ENCODE measurements at regions not wholly inside any gene's neighbourhood (a gene's known extent, or its start where the extent isn't known, plus 50 kb on each side); places are given as distances from the start of the nearest gene placed in this dataset.
"Not testable (repeated sequence)": the region's sequence is repeated elsewhere in the genome, so short reads cannot be mapped to it uniquely, and the experiment has no call there.

DNA sequence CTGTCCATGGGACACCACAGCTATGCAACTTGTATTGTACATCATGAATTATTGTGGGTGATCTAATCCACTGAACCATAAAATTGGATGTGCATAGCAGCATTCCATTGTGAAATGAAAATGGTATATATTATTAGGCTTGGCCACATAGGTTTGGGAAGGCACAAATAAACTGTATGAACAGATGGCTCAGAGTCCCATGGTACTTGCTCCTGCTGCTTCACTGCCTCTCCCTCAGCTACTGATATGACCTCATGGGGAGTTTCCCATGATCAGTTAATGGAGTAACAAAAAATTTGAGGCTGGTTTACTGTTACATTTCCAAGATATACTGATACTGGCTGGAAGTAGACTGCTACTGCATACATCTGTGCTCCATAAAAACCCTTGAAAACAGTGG, 152.7 kb upstream of the NEGR1 start:
- no peaks in the 10 kb centered on the region for H3K36me3 ChIP-seq (ENCODE audit: insufficient read depth, low read length)
- H3K4me2 ChIP-seq (ENCODE audit: low read length), result no peak overlapping the region
- no peaks in the 10 kb centered on the region for H3K9me3 ChIP-seq (replicated peaks; ENCODE audit: low read length)
- H3K9ac ChIP-seq (ENCODE audit: low read depth, low read length), result no peak overlapping the region
- no peak overlapping the region for H3K4me3 ChIP-seq (ENCODE audit: low read length)
- no peaks in the 10 kb centered on the region for H3K27me3 ChIP-seq (ENCODE audit: control insufficient read depth, insufficient read depth, low read length)
- H3K4me1 ChIP-seq (ENCODE audit: control insufficient read depth, insufficient read depth, low read length), result peaks cover 37% of the 10 kb centered on the region

DNA sequence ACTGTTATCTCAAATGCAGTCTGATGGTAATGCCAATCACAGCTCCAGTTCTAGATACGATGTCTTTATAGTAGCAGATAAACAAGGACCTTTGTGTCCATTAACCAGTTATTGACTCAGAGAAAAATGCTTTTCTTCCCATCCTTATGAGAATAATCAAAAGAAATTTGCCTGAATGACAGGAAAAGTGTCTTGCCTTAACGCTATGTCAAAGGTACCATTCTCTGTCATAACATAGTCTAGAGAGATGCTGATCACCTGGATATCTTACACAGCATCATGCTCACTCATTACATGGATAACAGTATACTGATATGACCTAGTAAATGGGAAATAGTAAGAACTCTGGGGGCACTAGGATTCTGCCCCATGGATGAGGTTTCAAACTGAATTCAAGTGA, 151.7 kb upstream of the NEGR1 start:
- H3K9me3 ChIP-seq (replicated peaks; ENCODE audit: low read length), result no peaks in the 10 kb centered on the region
- H3K4me3 ChIP-seq (ENCODE audit: low read length), result no peak overlapping the region
- H3K27me3 ChIP-seq (ENCODE audit: control insufficient read depth, insufficient read depth, low read length), result no peaks in the 10 kb centered on the region
- H3K36me3 ChIP-seq (ENCODE audit: insufficient read depth, low read length), result no peaks in the 10 kb centered on the region
- H3K9ac ChIP-seq (ENCODE audit: low read depth, low read length), result no peak overlapping the region
- H3K4me2 ChIP-seq (ENCODE audit: low read length), result no peak overlapping the region
- H3K4me1 ChIP-seq (ENCODE audit: control insufficient read depth, insufficient read depth, low read length), result peaks cover 27% of the 10 kb centered on the region

DNA sequence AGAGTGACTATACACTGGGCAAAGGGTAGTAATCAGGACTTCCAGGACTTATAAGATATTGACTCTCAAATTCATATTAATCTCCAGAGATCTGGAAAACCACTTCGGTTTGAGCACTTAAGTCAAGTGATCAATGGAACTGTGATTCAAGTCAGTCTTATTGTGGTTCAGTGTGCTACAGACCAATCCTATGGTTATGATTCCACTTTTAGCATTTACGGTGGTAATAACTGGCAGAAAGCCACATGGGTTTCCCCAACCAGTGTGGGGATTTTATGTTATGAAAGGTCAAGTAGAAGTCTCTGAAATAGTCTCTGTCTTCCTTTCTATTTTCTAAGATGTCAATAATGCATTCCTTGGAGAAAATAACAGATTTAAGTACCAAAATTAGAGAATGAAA, 151.3 kb upstream of the NEGR1 start:
- no peaks in the 10 kb centered on the region for H3K36me3 ChIP-seq (ENCODE audit: insufficient read depth, low read length)
- H3K27me3 ChIP-seq (ENCODE audit: control insufficient read depth, insufficient read depth, low read length), result no peaks in the 10 kb centered on the region
- H3K4me2 ChIP-seq (ENCODE audit: low read length), result no peak overlapping the region
- H3K9ac ChIP-seq (ENCODE audit: low read depth, low read length), result no peak overlapping the region
- no peaks in the 10 kb centered on the region for H3K9me3 ChIP-seq (replicated peaks; ENCODE audit: low read length)
- H3K4me3 ChIP-seq (ENCODE audit: low read length), result no peak overlapping the region
- H3K4me1 ChIP-seq (ENCODE audit: control insufficient read depth, insufficient read depth, low read length), result peaks cover 22% of the 10 kb centered on the region

- Histone ChIP-seq H3K9me3 (replicated peaks; ENCODE audit: low read length) (no peaks in the 10 kb centered on the region), H3K4me1 (ENCODE audit: control insufficient read depth, insufficient read depth, low read length) (peaks cover 16% of the 10 kb centered on the region), H3K9ac (ENCODE audit: low read depth, low read length) (no peak overlapping the region), H3K4me3 (ENCODE audit: low read length) (no peak overlapping the region), H3K36me3 (ENCODE audit: insufficient read depth, low read length) (no peaks in the 10 kb centered on the region), H3K27me3 (ENCODE audit: control insufficient read depth, insufficient read depth, low read length) (no peaks in the 10 kb centered on the region), H3K4me2 (ENCODE audit: low read length) (no peak overlapping the region)
Measured at GRCh38 chr1:72432645-72433267, 150.4 kb upstream of the NEGR1 start.

GRCh38 chr1:72431810-72432209, 149.5 kb upstream of the NEGR1 start:
- Histone ChIP-seq H3K9ac (ENCODE audit: low read depth, low read length) (no peak overlapping the region), H3K4me1 (ENCODE audit: control insufficient read depth, insufficient read depth, low read length) (peaks cover 14% of the 10 kb centered on the region)

DNA sequence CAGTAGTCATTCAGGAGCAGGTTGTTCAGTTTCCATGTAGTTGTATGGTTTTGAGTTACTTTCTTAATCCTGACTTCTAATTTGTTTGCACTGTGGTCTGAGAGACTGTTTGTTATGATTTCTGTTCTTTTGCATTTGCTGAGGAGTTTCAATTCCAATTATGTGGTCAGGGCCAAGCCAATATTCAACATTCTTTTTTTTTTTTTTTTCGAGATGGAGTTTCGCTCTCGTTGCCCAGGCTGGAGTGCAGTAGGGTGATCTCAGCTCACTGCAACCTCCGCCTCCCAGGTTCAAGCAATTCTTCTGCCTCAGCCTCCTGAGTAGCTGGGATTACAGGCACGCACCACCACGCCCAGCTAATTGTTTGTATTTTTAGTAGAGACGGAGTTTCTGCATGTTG, 145.9 kb upstream of the NEGR1 start:
- not testable (repeated sequence) for H3K9me3 ChIP-seq (replicated peaks; ENCODE audit: low read length); H3K4me3 ChIP-seq (ENCODE audit: low read length); H3K36me3 ChIP-seq (ENCODE audit: insufficient read depth, low read length); H3K4me1 ChIP-seq (ENCODE audit: control insufficient read depth, insufficient read depth, low read length); H3K27me3 ChIP-seq (ENCODE audit: control insufficient read depth, insufficient read depth, low read length); H3K9ac ChIP-seq (ENCODE audit: low read depth, low read length); H3K4me2 ChIP-seq (ENCODE audit: low read length)

More at GRCh38 chr1:72431810-72432209, 149.5 kb upstream of the NEGR1 start:
- Histone ChIP-seq H3K36me3 (ENCODE audit: insufficient read depth, low read length) (no peaks in the 10 kb centered on the region), H3K27me3 (ENCODE audit: control insufficient read depth, insufficient read depth, low read length) (no peaks in the 10 kb centered on the region), H3K9me3 (replicated peaks; ENCODE audit: low read length) (no peaks in the 10 kb centered on the region), H3K4me3 (ENCODE audit: low read length) (no peak overlapping the region), H3K4me2 (ENCODE audit: low read length) (no peak overlapping the region)

- no peak overlapping the region for H3K4me3 ChIP-seq (ENCODE audit: low read length)
- H3K27me3 ChIP-seq (ENCODE audit: control insufficient read depth, insufficient read depth, low read length), result no peaks in the 10 kb centered on the region
- H3K9ac ChIP-seq (ENCODE audit: low read depth, low read length), result no peak overlapping the region
- no peaks in the 10 kb centered on the region for H3K9me3 ChIP-seq (replicated peaks; ENCODE audit: low read length)
- no peaks in the 10 kb centered on the region for H3K36me3 ChIP-seq (ENCODE audit: insufficient read depth, low read length)
- H3K4me1 ChIP-seq (ENCODE audit: control insufficient read depth, insufficient read depth, low read length), result no peaks in the 10 kb centered on the region
- H3K4me2 ChIP-seq (ENCODE audit: low read length), result no peak overlapping the region
Measured at GRCh38 chr1:72419229-72419628, 136.9 kb upstream of the NEGR1 start.

DNA sequence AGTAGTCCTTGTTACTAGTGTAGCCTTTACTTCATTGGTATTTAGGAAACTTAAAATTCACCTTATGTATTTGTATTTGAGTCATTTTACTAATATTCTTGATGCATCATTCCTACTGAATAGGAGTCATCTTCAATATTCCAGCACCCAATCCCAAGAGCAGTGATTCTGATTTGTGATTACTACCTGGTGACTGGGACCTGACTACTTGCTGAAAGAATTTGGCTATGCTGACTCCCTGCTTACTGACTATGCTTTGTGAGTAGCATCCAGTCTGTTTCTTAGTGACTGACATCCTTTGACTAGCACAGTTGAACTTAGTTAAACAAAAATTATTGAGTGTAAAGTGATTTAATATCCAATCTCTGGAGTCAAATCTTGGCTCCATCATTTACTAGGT, 129.9 kb upstream of the NEGR1 start:
- Histone ChIP-seq H3K9ac (ENCODE audit: low read depth, low read length) (no peak overlapping the region), H3K9me3 (replicated peaks; ENCODE audit: low read length) (no peaks in the 10 kb centered on the region), H3K27me3 (ENCODE audit: control insufficient read depth, insufficient read depth, low read length) (no peaks in the 10 kb centered on the region), H3K4me1 (ENCODE audit: control insufficient read depth, insufficient read depth, low read length) (peaks cover 11% of the 10 kb centered on the region), H3K4me2 (ENCODE audit: low read length) (no peak overlapping the region), H3K36me3 (ENCODE audit: insufficient read depth, low read length) (no peaks in the 10 kb centered on the region), H3K4me3 (ENCODE audit: low read length) (no peak overlapping the region)

GRCh38 chr1:72399807-72400206, 117.5 kb upstream of the NEGR1 start:
- H3K27me3 ChIP-seq (ENCODE audit: control insufficient read depth, insufficient read depth, low read length), result no peaks in the 10 kb centered on the region

GRCh38 chr1:72397786-72398185, 115.4 kb upstream of the NEGR1 start:
- no peaks in the 10 kb centered on the region for H3K36me3 ChIP-seq (ENCODE audit: insufficient read depth, low read length)
- H3K4me1 ChIP-seq (ENCODE audit: control insufficient read depth, insufficient read depth, low read length), result peaks cover 19% of the 10 kb centered on the region
- H3K9me3 ChIP-seq (replicated peaks; ENCODE audit: low read length), result no peaks in the 10 kb centered on the region
- H3K9ac ChIP-seq (ENCODE audit: low read depth, low read length), result peak overlapping the region; percentile 22
- H3K4me2 ChIP-seq (ENCODE audit: low read length), result peak overlapping the region; percentile 74
- H3K27me3 ChIP-seq (ENCODE audit: control insufficient read depth, insufficient read depth, low read length), result no peaks in the 10 kb centered on the region
- H3K4me3 ChIP-seq (ENCODE audit: low read length), result peak overlapping the region; percentile 53

More at GRCh38 chr1:72399807-72400206, 117.5 kb upstream of the NEGR1 start:
- H3K36me3 ChIP-seq (ENCODE audit: insufficient read depth, low read length), result no peaks in the 10 kb centered on the region
- H3K4me2 ChIP-seq (ENCODE audit: low read length), result no peak overlapping the region
- peaks cover 19% of the 10 kb centered on the region for H3K4me1 ChIP-seq (ENCODE audit: control insufficient read depth, insufficient read depth, low read length)
- H3K9me3 ChIP-seq (replicated peaks; ENCODE audit: low read length), result no peaks in the 10 kb centered on the region
- no peak overlapping the region for H3K9ac ChIP-seq (ENCODE audit: low read depth, low read length)
- no peak overlapping the region for H3K4me3 ChIP-seq (ENCODE audit: low read length)

- H3K36me3 ChIP-seq (ENCODE audit: insufficient read depth, low read length), result no peaks in the 10 kb centered on the region
- no peak overlapping the region for H3K4me3 ChIP-seq (ENCODE audit: low read length)
- no peak overlapping the region for H3K9ac ChIP-seq (ENCODE audit: low read depth, low read length)
- H3K27me3 ChIP-seq (ENCODE audit: control insufficient read depth, insufficient read depth, low read length), result no peaks in the 10 kb centered on the region
- H3K4me2 ChIP-seq (ENCODE audit: low read length), result no peak overlapping the region
- H3K9me3 ChIP-seq (replicated peaks; ENCODE audit: low read length), result no peaks in the 10 kb centered on the region
- H3K4me1 ChIP-seq (ENCODE audit: control insufficient read depth, insufficient read depth, low read length), result peaks cover 19% of the 10 kb centered on the region
Measured at GRCh38 chr1:72394457-72394856, 112.1 kb upstream of the NEGR1 start.

- H3K4me3 ChIP-seq (ENCODE audit: low read length), result no peak overlapping the region
- H3K36me3 ChIP-seq (ENCODE audit: insufficient read depth, low read length), result no peaks in the 10 kb centered on the region
- no peaks in the 10 kb centered on the region for H3K27me3 ChIP-seq (ENCODE audit: control insufficient read depth, insufficient read depth, low read length)
- no peaks in the 10 kb centered on the region for H3K4me1 ChIP-seq (ENCODE audit: control insufficient read depth, insufficient read depth, low read length)
- H3K4me2 ChIP-seq (ENCODE audit: low read length), result no peak overlapping the region
- no peaks in the 10 kb centered on the region for H3K9me3 ChIP-seq (replicated peaks; ENCODE audit: low read length)
- H3K9ac ChIP-seq (ENCODE audit: low read depth, low read length), result no peak overlapping the region
Measured at GRCh38 chr1:72379072-72379471, 96.7 kb upstream of the NEGR1 start.
